SU-DHL-6 (cell line): ENCODE measurements at regions not wholly inside any gene's neighbourhood (a gene's known extent, or its start where the extent isn't known, plus 50 kb on each side); places are given as distances from the start of the nearest gene placed in this dataset.

Source experiments
- H2AFZ ChIP-seq: fragments of 200-600 bp; sonication (generic); 2 replicates; pipeline ENCODE4 v1.6.1; 2014; ENCODE audit warnings: low read depth, mild to moderate bottlenecking, moderate library complexity, mixed read lengths, antibody characterized with exemption, low read length; ENCODE audit not compliant: severe bottlenecking
- H3F3A ChIP-seq: fragments of 200-600 bp; shearing (Covaris generic); 2 replicates; pipeline ENCODE4 v1.6.0; 2016; ENCODE audit warnings: antibody characterized with exemption, mild to moderate bottlenecking; ENCODE audit not compliant: insufficient read depth
- H3K27ac ChIP-seq: fragments of 200-600 bp; sonication (generic); 2 replicates; pipeline ENCODE4 v1.5.1; 2016; ENCODE audit warnings: low read depth, mild to moderate bottlenecking, low read length, moderate library complexity, mixed read lengths
- H3K27me3 ChIP-seq: fragments of 200-600 bp; sonication (generic), shearing (Covaris generic); 2 replicates; pipeline ENCODE4 v1.6.0; 2014; ENCODE audit warnings: mild to moderate bottlenecking, low read length
- H3K36me3 ChIP-seq: fragments of 200-600 bp; sonication (generic); 2 replicates; pipeline ENCODE4 v1.6.1; 2014; ENCODE audit warnings: mild to moderate bottlenecking, low read length, mixed read lengths
- H3K4me2 ChIP-seq: fragments of 300-600, 200-600 bp; shearing (Covaris generic), sonication (generic); 2 replicates; pipeline ENCODE4 v1.6.0; 2014; ENCODE audit warnings: low read length, low read depth, mild to moderate bottlenecking; ENCODE audit not compliant: poor library complexity, severe bottlenecking
- H3K4me3 ChIP-seq: fragments of 200-600 bp; sonication (generic); 2 replicates; pipeline ENCODE4 v1.5.1; 2014; ENCODE audit warnings: antibody characterized with exemption, low read length, mild to moderate bottlenecking, mixed read lengths; ENCODE audit not compliant: insufficient read depth, poor library complexity, severe bottlenecking
- H3K79me2 ChIP-seq: fragments of 200-600 bp; sonication (generic); 2 replicates; pipeline ENCODE4 v1.6.1; 2014; ENCODE audit warnings: mild to moderate bottlenecking, low read length, moderate library complexity; ENCODE audit not compliant: insufficient read depth
- H3K9ac ChIP-seq: fragments of 200-600 bp; sonication (generic); 2 replicates; pipeline ENCODE4 v1.7.0; 2014; ENCODE audit warnings: mild to moderate bottlenecking, low read length
- H3K9me2 ChIP-seq: fragments of 200-600 bp; sonication (generic); replicated peaks from 2 replicates; pipeline ENCODE4 v1.6.1; 2014; ENCODE audit warnings: low read length; ENCODE audit not compliant: insufficient read depth
- H3K9me3 ChIP-seq: fragments of 200-600 bp; sonication (generic); 2 replicates; pipeline ENCODE4 v1.6.1; 2014; ENCODE audit warnings: low read length, mixed read lengths; ENCODE audit not compliant: insufficient read depth
- H4K20me1 ChIP-seq: fragments of 200-600 bp; sonication (generic); 2 replicates; pipeline ENCODE4 v1.6.1; 2014; ENCODE audit warnings: low read depth, mild to moderate bottlenecking, antibody characterized with exemption, low read length, moderate library complexity, mixed read lengths
- EZH2phosphoT487 ChIP-seq: fragments of 200-600 bp; sonication (generic), shearing (Covaris generic); conservative IDR thresholded peaks from 2 replicates; pipeline ENCODE4 v1.6.1; 2018; ENCODE audit warnings: mild to moderate bottlenecking, antibody characterized with exemption, low read length, moderate library complexity, mixed read lengths
- TF ChIP-seq, protein P1 (sequence below): fragments of 200-600 bp; sonication (generic); IDR thresholded peaks from one replicate; pipeline ENCODE4 v1.5.1; 2017; ENCODE audit warnings: antibody characterized with exemption, mild to moderate bottlenecking, low read length, moderate library complexity; ENCODE audit not compliant: insufficient read depth, poor library complexity, severe bottlenecking

DNA sequence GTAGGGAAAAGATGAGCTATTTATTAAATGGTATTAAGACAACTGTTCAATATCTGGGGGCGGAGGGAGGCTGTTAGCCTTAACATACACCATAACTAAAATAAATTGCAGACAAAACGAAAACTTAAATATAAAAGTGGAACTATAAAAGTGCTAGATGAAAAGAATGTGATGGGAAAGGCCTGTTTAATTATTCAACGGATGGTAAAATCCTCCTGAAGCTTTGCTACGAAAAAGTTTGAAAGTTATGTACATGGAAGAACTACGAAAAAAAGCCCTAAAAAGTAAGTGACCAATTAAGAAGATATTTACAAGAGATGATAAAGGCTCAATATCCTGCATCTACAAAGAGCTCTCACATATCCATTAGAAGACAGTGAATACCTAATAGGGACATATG is 197.8 kb upstream of the IER5L start:
- Histone ChIP-seq H3K27me3 (no peaks in the 10 kb centered on the region), H3F3A (no peaks in the 10 kb centered on the region), H2AFZ (no peak overlapping the region), H3K4me2 (no peak overlapping the region), H3K36me3 (no peaks in the 10 kb centered on the region), H3K9ac (no peak overlapping the region), H3K79me2 (no peaks in the 10 kb centered on the region), H3K9me2 (no peaks in the 10 kb centered on the region), H3K9me3 (no peaks in the 10 kb centered on the region), H4K20me1 (no peaks in the 10 kb centered on the region), H3K27ac (no peak overlapping the region), H3K4me3 (no peak overlapping the region)
- TF ChIP-seq EZH2phosphoT487: no peak

DNA sequence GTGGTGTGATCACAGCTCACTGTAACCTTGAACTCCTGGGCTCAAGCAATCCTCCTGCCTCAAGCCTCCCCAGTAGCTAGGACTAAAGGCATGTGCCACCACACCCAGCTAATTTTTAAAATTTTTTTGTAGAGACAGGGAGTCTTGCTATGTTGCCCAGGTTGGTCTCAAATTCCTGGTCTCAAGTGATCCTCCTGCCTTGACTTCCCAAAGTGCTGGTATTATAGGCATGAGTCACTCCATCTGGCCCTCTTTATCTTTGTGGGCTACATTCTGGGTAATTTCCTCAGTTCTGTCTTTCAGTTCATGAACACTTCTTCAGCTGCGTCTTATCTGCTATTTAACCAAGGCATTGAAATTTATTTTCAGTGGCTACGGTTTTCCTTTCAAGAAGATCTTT is 196.6 kb upstream of the IER5L start:
- TF ChIP-seq, protein P1, sequence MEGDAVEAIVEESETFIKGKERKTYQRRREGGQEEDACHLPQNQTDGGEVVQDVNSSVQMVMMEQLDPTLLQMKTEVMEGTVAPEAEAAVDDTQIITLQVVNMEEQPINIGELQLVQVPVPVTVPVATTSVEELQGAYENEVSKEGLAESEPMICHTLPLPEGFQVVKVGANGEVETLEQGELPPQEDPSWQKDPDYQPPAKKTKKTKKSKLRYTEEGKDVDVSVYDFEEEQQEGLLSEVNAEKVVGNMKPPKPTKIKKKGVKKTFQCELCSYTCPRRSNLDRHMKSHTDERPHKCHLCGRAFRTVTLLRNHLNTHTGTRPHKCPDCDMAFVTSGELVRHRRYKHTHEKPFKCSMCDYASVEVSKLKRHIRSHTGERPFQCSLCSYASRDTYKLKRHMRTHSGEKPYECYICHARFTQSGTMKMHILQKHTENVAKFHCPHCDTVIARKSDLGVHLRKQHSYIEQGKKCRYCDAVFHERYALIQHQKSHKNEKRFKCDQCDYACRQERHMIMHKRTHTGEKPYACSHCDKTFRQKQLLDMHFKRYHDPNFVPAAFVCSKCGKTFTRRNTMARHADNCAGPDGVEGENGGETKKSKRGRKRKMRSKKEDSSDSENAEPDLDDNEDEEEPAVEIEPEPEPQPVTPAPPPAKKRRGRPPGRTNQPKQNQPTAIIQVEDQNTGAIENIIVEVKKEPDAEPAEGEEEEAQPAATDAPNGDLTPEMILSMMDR: no peak
- no peak for TF ChIP-seq EZH2phosphoT487
- H3F3A ChIP-seq: no peaks in the 10 kb centered on the region
- H4K20me1 ChIP-seq: no peaks in the 10 kb centered on the region
- no peak overlapping the region for H3K9ac ChIP-seq
- no peaks in the 10 kb centered on the region for H3K79me2 ChIP-seq
- no peak overlapping the region for H3K4me3 ChIP-seq
- H3K9me3 ChIP-seq: no peaks in the 10 kb centered on the region
- H3K27ac ChIP-seq: no peak overlapping the region
- no peak overlapping the region for H3K4me2 ChIP-seq
- no peaks in the 10 kb centered on the region for H3K9me2 ChIP-seq
- no peaks in the 10 kb centered on the region for H3K36me3 ChIP-seq
- no peaks in the 10 kb centered on the region for H3K27me3 ChIP-seq
- H2AFZ ChIP-seq: no peak overlapping the region

DNA sequence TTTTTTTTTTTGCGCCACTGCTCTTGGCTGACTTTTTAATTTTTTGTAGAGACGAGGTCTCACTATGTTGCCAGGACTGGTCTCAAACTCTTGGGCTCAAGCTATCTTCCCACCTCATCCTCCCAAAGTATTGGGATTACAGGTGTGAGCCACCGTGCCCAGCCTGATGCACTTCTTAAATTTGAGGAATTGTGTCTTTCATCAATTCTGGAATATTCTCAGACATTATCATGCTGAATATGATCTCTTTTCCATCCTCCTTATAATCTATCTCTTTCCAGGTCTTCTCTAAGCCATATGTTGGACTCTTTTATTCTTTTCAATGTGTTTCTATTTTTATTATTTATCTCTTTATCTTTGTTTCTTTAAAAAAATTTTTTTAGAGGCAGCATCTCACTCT is 196.2 kb upstream of the IER5L start:
- TF ChIP-seq, protein P1: no peak
- no peak for TF ChIP-seq EZH2phosphoT487
- Histone ChIP-seq H3K4me2 (no peak overlapping the region), H2AFZ (no peak overlapping the region), H3K9me2 (no peaks in the 10 kb centered on the region), H3K36me3 (no peaks in the 10 kb centered on the region), H4K20me1 (no peaks in the 10 kb centered on the region), H3K9ac (no peak overlapping the region), H3K79me2 (no peaks in the 10 kb centered on the region), H3K9me3 (no peaks in the 10 kb centered on the region), H3F3A (no peaks in the 10 kb centered on the region), H3K4me3 (no peak overlapping the region), H3K27me3 (no peaks in the 10 kb centered on the region), H3K27ac (no peak overlapping the region)

DNA sequence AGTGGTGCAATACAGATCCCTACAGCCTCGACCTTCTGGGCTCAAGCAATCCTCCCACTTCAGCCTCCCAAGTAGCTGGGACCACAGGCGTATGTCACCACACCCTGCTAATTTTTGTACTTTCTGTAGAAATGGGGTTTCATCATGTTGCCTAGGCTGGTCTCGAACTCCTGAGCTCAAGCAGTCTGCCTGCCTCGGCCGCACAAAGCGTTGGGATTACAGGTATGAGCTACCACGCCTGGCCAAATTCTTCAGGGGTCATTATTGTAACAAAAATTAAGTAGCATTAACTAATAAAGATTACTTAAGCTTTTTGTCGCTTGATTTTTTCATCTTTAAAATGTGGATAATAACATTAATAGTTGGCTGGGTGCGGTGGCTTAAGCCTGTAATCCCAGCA is 195.3 kb upstream of the IER5L start:
- Histone ChIP-seq H3K9ac (no peak overlapping the region), H3K27ac (no peak overlapping the region), H3K36me3 (no peaks in the 10 kb centered on the region), H3K27me3 (no peaks in the 10 kb centered on the region), H3K9me2 (no peaks in the 10 kb centered on the region), H3K79me2 (no peaks in the 10 kb centered on the region), H4K20me1 (no peaks in the 10 kb centered on the region), H3F3A (no peaks in the 10 kb centered on the region), H3K4me3 (no peak overlapping the region), H3K9me3 (no peaks in the 10 kb centered on the region), H3K4me2 (no peak overlapping the region), H2AFZ (no peak overlapping the region)
- TF ChIP-seq EZH2phosphoT487: no peak
